GM12892 (cell line): ENCODE measurements at regions not wholly inside any gene's neighbourhood (a gene's known extent, or its start where the extent isn't known, plus 50 kb on each side); places are given as distances from the start of the nearest gene placed in this dataset.

ENCODE experiments used
- POLR2A ChIP-seq: IDR thresholded peaks from 2 replicates; pipeline ENCODE4 v1.6.1; 2011; ENCODE audit warnings: low read depth, low read length, control low read depth
- TAF1 ChIP-seq: IDR thresholded peaks from 2 replicates; pipeline ENCODE4 v1.6.1; 2011; ENCODE audit warnings: low read depth, mild to moderate bottlenecking, control low read depth, low read length, borderline replicate concordance

DNA sequence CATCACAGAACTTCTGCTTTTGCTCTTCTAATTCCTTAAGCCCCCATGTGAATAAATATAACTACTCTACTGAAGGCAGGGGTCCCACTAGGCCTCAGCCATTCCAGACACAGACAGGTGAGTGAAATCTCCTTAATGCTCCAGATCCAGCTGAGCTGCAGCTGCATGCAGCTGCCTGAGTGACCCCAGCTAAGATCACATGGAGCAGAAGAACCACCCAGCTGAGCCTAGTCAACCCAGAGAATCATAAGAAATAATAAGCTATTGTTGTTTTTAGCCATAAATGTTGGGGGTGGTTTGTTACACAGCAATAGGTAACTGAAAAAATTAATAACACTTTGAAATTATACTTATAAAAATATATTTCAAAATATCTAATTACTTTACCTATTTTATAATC is 220.3 kb downstream of the SIPA1L2 start:
- TF ChIP-seq POLR2A (no peak), TAF1 (no peak)
